GM23338 (cell line): ENCODE measurements at regions not wholly inside any gene's neighbourhood (a gene's known extent, or its start where the extent isn't known, plus 50 kb on each side); places are given as distances from the start of the nearest gene placed in this dataset.

Source experiments
- ATAC-seq: fragments of 200-7000 bp; cut with Tn5 transposase; 3 replicates; pipeline ENCODE4 v1.9.1; 2020
- DNase-seq: peaks from one replicate; pipeline ENCODE4 v3.0.0-alpha.2; 2015; ENCODE audit warnings: low spot score
- H2AFZ ChIP-seq: fragments of 200-600 bp; sonication (generic); 2 replicates; pipeline ENCODE4 v1.8.0; 2016; ENCODE audit warnings: antibody characterized with exemption, mild to moderate bottlenecking, moderate library complexity
- H3F3A ChIP-seq: fragments of 200-600 bp; sonication (generic); replicated peaks from 2 replicates; pipeline ENCODE4 v1.8.0; 2017; ENCODE audit warnings: antibody characterized with exemption, mixed run types, low read depth
- H3K27ac ChIP-seq: fragments of 200-600 bp; sonication (generic); 2 replicates; pipeline ENCODE4 v1.6.1; 2016; ENCODE audit warnings: low read depth
- H3K27me3 ChIP-seq: fragments of 200-600 bp; sonication (generic); 2 replicates; pipeline ENCODE4 v1.8.0; 2016; ENCODE audit warnings: mild to moderate bottlenecking, mixed run types, moderate library complexity; ENCODE audit not compliant: insufficient read depth
- H3K36me3 ChIP-seq: fragments of 200-600 bp; sonication (generic); 2 replicates; pipeline ENCODE4 v1.8.0; 2016; ENCODE audit warnings: mild to moderate bottlenecking; ENCODE audit not compliant: insufficient read depth
- H3K4me1 ChIP-seq: fragments of 200-600 bp; sonication (generic); 2 replicates; pipeline ENCODE4 v1.8.0; 2016; ENCODE audit warnings: mild to moderate bottlenecking, moderate library complexity; ENCODE audit not compliant: insufficient read depth
- H3K4me2 ChIP-seq: fragments of 200-600 bp; sonication (generic); 2 replicates; pipeline ENCODE4 v1.7.1; 2017; ENCODE audit warnings: mixed run types
- H3K4me3 ChIP-seq: fragments of 200-600 bp; sonication (generic); 2 replicates; pipeline ENCODE4 v1.6.1; 2016; ENCODE audit warnings: mixed run types
- H3K79me2 ChIP-seq: fragments of 200-600 bp; sonication (generic); replicated peaks from 2 replicates; pipeline ENCODE4 v1.8.0; 2017; ENCODE audit warnings: mild to moderate bottlenecking; ENCODE audit not compliant: insufficient read depth
- H3K9me2 ChIP-seq: fragments of 200-600 bp; sonication (generic); 2 replicates; pipeline ENCODE4 v1.8.0; 2017; ENCODE audit not compliant: insufficient read depth
- H4K20me1 ChIP-seq: fragments of 200-600 bp; sonication (generic); replicated peaks from 2 replicates; pipeline ENCODE4 v1.8.0; 2017; ENCODE audit warnings: mild to moderate bottlenecking; ENCODE audit not compliant: insufficient read depth
- H3K27ac Mint-ChIP-seq: 2 replicates; pipeline ENCODE4 v1.8.0; 2020; ENCODE audit warnings: inconsistent platforms, mild to moderate bottlenecking, moderate library complexity, mixed read lengths
- H3K27me3 Mint-ChIP-seq: 3 replicates; pipeline ENCODE4 v1.8.0; 2022; ENCODE audit warnings: low read depth, mild to moderate bottlenecking, moderate library complexity, mixed read lengths, inconsistent platforms; ENCODE audit not compliant: insufficient read depth, poor library complexity
- H3K36me3 Mint-ChIP-seq: 3 replicates; pipeline ENCODE4 v1.8.0; 2021; ENCODE audit warnings: low read depth, mild to moderate bottlenecking, inconsistent platforms, moderate library complexity, mixed read lengths
- H3K4me1 Mint-ChIP-seq: 3 replicates; pipeline ENCODE4 v1.8.0; 2020; ENCODE audit warnings: mild to moderate bottlenecking, inconsistent platforms, mixed read lengths
- H3K4me3 Mint-ChIP-seq: 3 replicates; pipeline ENCODE4 v1.8.0; 2021; ENCODE audit warnings: moderate library complexity, mild to moderate bottlenecking, inconsistent platforms, mixed read lengths
- H3K9me3 Mint-ChIP-seq: 3 replicates; pipeline ENCODE4 v1.8.0; 2020; ENCODE audit warnings: moderate library complexity, mild to moderate bottlenecking, inconsistent platforms, mixed read lengths
- CREB1 ChIP-seq: fragments of 250-450 bp; sonication (Bioruptor Pico); IDR thresholded peaks from 2 replicates; pipeline ENCODE4 v1.5.0; 2020; ENCODE audit warnings: low read depth, mild to moderate bottlenecking, moderate library complexity
- ETS1 ChIP-seq: IDR thresholded peaks from 2 replicates; pipeline ENCODE4 v1.6.1; 2016; ENCODE audit warnings: antibody characterized with exemption
- EZH2 ChIP-seq: fragments of 200-600 bp; sonication (generic); IDR thresholded peaks from one replicate; pipeline ENCODE4 v1.8.0; 2017; ENCODE audit warnings: antibody characterized with exemption, mild to moderate bottlenecking, low read depth; ENCODE audit not compliant: unreplicated experiment
- EZH2phosphoT487 ChIP-seq: fragments of 200-600 bp; sonication (generic); IDR thresholded peaks from one replicate; pipeline ENCODE4 v1.8.1; 2018; ENCODE audit warnings: antibody characterized with exemption; ENCODE audit not compliant: unreplicated experiment
- JUNB ChIP-seq: IDR thresholded peaks from one replicate; pipeline ENCODE4 v1.6.1; 2016; ENCODE audit warnings: antibody characterized with exemption; ENCODE audit not compliant: unreplicated experiment
- NANOG ChIP-seq: IDR thresholded peaks from 2 replicates; pipeline ENCODE4 v1.6.1; 2016; ENCODE audit warnings: antibody characterized with exemption, borderline replicate concordance
- POLR2AphosphoS5 ChIP-seq: IDR thresholded peaks from 2 replicates; pipeline ENCODE4 v1.6.1; 2016; ENCODE audit warnings: antibody characterized with exemption, low read depth
- REST ChIP-seq: IDR thresholded peaks from one replicate; pipeline ENCODE4 v1.6.1; 2018; ENCODE audit warnings: antibody characterized with exemption; ENCODE audit not compliant: unreplicated experiment
- STAT1 ChIP-seq: IDR thresholded peaks from one replicate; pipeline ENCODE4 v1.6.1; 2016; ENCODE audit warnings: antibody characterized with exemption; ENCODE audit not compliant: unreplicated experiment
- ZNF114 ChIP-seq: fragments of 250-450 bp; sonication (Bioruptor Pico); IDR thresholded peaks from 2 replicates; pipeline ENCODE4 v1.5.0; 2020; ENCODE audit warnings: mild to moderate bottlenecking, moderate library complexity
- ZNF331 ChIP-seq: fragments of 250-450 bp; sonication (Bioruptor Pico); IDR thresholded peaks from 2 replicates; pipeline ENCODE4 v1.5.0; 2020; ENCODE audit warnings: low read depth, mild to moderate bottlenecking, moderate library complexity
- ZNF462 ChIP-seq: fragments of 250-450 bp; sonication (Bioruptor Pico); IDR thresholded peaks from 2 replicates; pipeline ENCODE4 v1.5.0; 2020; ENCODE audit warnings: mild to moderate bottlenecking, moderate library complexity
- TF ChIP-seq, protein P1 (sequence below), 2 experiments: fragments of 200-600 bp in 1 of 2; sonication (generic) in 1 of 2; conservative IDR thresholded peaks; 2 replicates each; pipeline versions ENCODE4 v1.5.1 to v1.6.1; 2016 to 2017; ENCODE audit warnings: antibody characterized with exemption in 2 of 2, low read depth in 2 of 2, mild to moderate bottlenecking in 2 of 2, moderate library complexity in 1 of 2

GRCh38 chr10:83706952-83707582 is 432.2 kb upstream of the GHITM start:
- Mint-ChIP-seq H3K27me3 (no peaks in the 10 kb centered on the region), H3K36me3 (no peaks in the 10 kb centered on the region), H3K4me1 (0 out of 3 replicates have a peak, but pooled peaks cover 5% of the 10 kb centered on the region), H3K27ac (no peak overlapping the region), H3K9me3 (0 out of 3 replicates have a peak, but pooled peaks cover 4% of the 10 kb centered on the region), H3K4me3 (no peak overlapping the region)
- no peaks in the 10 kb centered on the region for H3K79me2 ChIP-seq
- no peaks in the 10 kb centered on the region for H4K20me1 ChIP-seq
- no peaks in the 10 kb centered on the region for H3K36me3 ChIP-seq
- no peaks in the 10 kb centered on the region for H3F3A ChIP-seq
- H3K4me2 ChIP-seq, result no peak overlapping the region
- no peaks in the 10 kb centered on the region for H3K9me2 ChIP-seq
- H3K4me3 ChIP-seq, result no peak overlapping the region
- H3K27me3 ChIP-seq, result no peaks in the 10 kb centered on the region
- no peaks in the 10 kb centered on the region for H3K4me1 ChIP-seq
- DNase-seq (no peak), ATAC-seq (no peak)
- TF ChIP-seq ZNF114 (CRISPR knock-in tag) (no peak), EZH2 (no peak), CREB1 (CRISPR knock-in tag) (no peak), ETS1 (no peak), STAT1 (no peak), NANOG (no peak), REST (no peak), EZH2phosphoT487 (no peak), POLR2AphosphoS5 (no peak), ZNF331 (no peak), JUNB (no peak), ZNF462 (CRISPR knock-in tag) (no peak)
- TF ChIP-seq, protein P1, sequence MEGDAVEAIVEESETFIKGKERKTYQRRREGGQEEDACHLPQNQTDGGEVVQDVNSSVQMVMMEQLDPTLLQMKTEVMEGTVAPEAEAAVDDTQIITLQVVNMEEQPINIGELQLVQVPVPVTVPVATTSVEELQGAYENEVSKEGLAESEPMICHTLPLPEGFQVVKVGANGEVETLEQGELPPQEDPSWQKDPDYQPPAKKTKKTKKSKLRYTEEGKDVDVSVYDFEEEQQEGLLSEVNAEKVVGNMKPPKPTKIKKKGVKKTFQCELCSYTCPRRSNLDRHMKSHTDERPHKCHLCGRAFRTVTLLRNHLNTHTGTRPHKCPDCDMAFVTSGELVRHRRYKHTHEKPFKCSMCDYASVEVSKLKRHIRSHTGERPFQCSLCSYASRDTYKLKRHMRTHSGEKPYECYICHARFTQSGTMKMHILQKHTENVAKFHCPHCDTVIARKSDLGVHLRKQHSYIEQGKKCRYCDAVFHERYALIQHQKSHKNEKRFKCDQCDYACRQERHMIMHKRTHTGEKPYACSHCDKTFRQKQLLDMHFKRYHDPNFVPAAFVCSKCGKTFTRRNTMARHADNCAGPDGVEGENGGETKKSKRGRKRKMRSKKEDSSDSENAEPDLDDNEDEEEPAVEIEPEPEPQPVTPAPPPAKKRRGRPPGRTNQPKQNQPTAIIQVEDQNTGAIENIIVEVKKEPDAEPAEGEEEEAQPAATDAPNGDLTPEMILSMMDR (conservative IDR thresholded peaks at IDR 0.05; ENCODE audit: low read depth in 2 of 2), result no peak
- no peak overlapping the region for H2AFZ ChIP-seq
- H3K27ac ChIP-seq, result no peak overlapping the region
